Right lobe of liver (tissue), 4 donors: ENCODE measurements at regions not wholly inside any gene's neighbourhood (a gene's known extent, or its start where the extent isn't known, plus 50 kb on each side); places are given as distances from the start of the nearest gene placed in this dataset.

Source experiments
- POLR2A ChIP-seq: fragments of 450-650 bp; IDR thresholded peaks from one replicate; pipeline ENCODE4 v1.6.1; 2017; ENCODE audit warnings: antibody characterized with exemption, mild to moderate bottlenecking
- TF ChIP-seq, protein P1 (sequence below), 4 donors: fragments of 200-600 bp in 3 of 4; fragments of 450-650 bp in 1 of 4; IDR thresholded peaks; one replicate each; pipeline versions ENCODE4 v1.5.1 to v1.8.0; 2016 to 2022; ENCODE audit warnings: antibody characterized with exemption in 4 of 4, mild to moderate bottlenecking in 2 of 4
- donor health status: DM: no; HTN: no; CAD: no.
- donor health status: DM: no; HTN: no; CAD: no.
- donor health status: DM: no; HTN: yes; CAD: no.

DNA sequence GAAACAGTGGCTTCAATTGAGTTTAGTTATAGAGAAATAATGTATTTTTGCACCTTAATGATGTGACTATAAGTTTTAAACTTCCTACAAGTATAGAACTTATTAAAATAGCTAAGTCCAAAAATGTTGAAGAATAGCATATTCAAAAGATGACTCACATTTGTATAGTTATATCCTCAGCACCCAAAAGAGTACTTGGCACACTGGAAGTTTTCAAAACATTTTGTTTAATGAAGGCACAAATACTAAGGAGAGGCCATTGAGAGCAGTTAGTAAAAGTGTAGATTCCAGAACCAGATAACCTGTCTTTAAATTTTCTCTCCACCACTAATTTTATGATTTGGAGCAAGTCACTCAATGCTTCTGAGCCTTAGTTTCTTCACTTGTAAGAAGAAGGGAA, 226.9 kb upstream of the MID1 start:
- TF ChIP-seq, protein P1, sequence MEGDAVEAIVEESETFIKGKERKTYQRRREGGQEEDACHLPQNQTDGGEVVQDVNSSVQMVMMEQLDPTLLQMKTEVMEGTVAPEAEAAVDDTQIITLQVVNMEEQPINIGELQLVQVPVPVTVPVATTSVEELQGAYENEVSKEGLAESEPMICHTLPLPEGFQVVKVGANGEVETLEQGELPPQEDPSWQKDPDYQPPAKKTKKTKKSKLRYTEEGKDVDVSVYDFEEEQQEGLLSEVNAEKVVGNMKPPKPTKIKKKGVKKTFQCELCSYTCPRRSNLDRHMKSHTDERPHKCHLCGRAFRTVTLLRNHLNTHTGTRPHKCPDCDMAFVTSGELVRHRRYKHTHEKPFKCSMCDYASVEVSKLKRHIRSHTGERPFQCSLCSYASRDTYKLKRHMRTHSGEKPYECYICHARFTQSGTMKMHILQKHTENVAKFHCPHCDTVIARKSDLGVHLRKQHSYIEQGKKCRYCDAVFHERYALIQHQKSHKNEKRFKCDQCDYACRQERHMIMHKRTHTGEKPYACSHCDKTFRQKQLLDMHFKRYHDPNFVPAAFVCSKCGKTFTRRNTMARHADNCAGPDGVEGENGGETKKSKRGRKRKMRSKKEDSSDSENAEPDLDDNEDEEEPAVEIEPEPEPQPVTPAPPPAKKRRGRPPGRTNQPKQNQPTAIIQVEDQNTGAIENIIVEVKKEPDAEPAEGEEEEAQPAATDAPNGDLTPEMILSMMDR (IDR thresholded peaks at IDR 0.05), result no peak
- TF ChIP-seq POLR2A, result no peak
